Testis (tissue), 2 donors: ENCODE measurements at regions not wholly inside any gene's neighbourhood (a gene's known extent, or its start where the extent isn't known, plus 50 kb on each side); places are given as distances from the start of the nearest gene placed in this dataset.

Source experiments
- POLR2A ChIP-seq: fragments of 450-650 bp; IDR thresholded peaks from one replicate; pipeline ENCODE4 v1.6.1; 2017; ENCODE audit warnings: antibody characterized with exemption, mild to moderate bottlenecking, moderate library complexity
- TF ChIP-seq, protein P1 (sequence below), 3 experiments: fragments of 450-650 bp in 2 of 3; fragments of 200-600 bp in 1 of 3; sonication (generic) in 1 of 3; IDR thresholded peaks; one replicate each; pipeline ENCODE4 v1.5.1; 2016 to 2019; ENCODE audit warnings: antibody characterized with exemption in 3 of 3, mild to moderate bottlenecking in 2 of 3, moderate library complexity in 1 of 3

- TF ChIP-seq, protein P1, sequence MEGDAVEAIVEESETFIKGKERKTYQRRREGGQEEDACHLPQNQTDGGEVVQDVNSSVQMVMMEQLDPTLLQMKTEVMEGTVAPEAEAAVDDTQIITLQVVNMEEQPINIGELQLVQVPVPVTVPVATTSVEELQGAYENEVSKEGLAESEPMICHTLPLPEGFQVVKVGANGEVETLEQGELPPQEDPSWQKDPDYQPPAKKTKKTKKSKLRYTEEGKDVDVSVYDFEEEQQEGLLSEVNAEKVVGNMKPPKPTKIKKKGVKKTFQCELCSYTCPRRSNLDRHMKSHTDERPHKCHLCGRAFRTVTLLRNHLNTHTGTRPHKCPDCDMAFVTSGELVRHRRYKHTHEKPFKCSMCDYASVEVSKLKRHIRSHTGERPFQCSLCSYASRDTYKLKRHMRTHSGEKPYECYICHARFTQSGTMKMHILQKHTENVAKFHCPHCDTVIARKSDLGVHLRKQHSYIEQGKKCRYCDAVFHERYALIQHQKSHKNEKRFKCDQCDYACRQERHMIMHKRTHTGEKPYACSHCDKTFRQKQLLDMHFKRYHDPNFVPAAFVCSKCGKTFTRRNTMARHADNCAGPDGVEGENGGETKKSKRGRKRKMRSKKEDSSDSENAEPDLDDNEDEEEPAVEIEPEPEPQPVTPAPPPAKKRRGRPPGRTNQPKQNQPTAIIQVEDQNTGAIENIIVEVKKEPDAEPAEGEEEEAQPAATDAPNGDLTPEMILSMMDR (IDR thresholded peaks at IDR 0.05) = no peak
- TF ChIP-seq POLR2A = no peak
These were observed 267.3 kb downstream of the TTC8 start for GRCh38 chr14:89091781-89092180.
